GM19463 (cell line): ENCODE measurements at regions not wholly inside any gene's neighbourhood (a gene's known extent, or its start where the extent isn't known, plus 50 kb on each side); places are given as distances from the start of the nearest gene placed in this dataset.
A peak's percentile ranks its signal among the peaks of the same experiment; 100 is the strongest.

Source experiments
- ATAC-seq: cut with Tn5 transposase; IDR thresholded peaks from one replicate; pipeline ENCODE4 v1.9.1; 2021; ENCODE audit warnings: mild to moderate bottlenecking, moderate library complexity; ENCODE audit not compliant: unreplicated experiment

DNA sequence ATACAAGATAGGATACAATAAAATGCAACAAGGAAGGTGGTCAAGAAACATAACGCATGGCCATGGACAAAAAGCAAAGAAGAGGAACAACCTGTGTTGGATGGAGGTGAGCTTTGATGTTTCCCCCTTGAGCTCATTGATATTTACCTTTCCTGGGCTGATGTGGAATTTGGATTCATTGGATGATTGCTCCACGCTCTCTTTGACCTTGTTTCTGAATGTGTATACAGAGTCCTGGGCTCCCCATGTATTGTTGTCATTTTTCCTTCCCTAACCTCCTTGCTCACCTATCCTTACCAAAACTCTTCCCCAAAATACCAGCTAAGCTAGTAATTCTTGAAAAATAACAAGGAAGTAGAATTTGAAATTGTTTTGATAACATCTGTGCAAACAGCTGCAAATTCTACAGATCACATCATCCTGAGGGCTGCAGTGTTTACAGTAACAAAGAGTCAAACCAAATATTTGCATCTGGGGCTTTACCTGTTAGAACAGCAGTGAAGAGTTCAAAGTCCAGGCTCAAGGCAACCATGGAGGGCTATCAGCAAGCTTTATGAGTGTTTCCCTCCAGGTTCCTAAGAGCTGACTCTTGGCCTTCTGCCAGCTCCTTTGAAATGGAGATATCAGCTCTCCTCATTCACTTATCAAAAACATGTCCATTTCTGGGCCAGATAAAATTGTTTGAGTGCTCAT, 214.3 kb upstream of the MARCKS start:
- ATAC-seq, result peak; percentile 94

DNA sequence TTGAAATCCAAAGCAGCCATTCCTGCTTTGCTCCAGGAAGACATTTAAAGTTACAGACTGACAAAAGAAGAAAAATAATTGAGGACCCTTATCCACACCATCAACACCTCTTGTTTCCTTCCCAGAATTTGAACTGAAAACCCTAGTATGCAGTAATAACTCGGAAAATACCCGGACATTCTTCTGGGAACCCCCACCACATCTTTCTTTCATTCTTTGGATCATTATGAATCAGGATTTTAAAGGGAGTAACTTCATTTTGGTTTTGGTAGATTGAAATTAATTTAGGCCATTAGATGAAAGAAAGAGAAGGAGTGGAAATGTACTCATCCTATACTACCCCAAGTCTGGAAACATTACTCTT, 213.8 kb upstream of the MARCKS start:
- ATAC-seq, result no peak

DNA sequence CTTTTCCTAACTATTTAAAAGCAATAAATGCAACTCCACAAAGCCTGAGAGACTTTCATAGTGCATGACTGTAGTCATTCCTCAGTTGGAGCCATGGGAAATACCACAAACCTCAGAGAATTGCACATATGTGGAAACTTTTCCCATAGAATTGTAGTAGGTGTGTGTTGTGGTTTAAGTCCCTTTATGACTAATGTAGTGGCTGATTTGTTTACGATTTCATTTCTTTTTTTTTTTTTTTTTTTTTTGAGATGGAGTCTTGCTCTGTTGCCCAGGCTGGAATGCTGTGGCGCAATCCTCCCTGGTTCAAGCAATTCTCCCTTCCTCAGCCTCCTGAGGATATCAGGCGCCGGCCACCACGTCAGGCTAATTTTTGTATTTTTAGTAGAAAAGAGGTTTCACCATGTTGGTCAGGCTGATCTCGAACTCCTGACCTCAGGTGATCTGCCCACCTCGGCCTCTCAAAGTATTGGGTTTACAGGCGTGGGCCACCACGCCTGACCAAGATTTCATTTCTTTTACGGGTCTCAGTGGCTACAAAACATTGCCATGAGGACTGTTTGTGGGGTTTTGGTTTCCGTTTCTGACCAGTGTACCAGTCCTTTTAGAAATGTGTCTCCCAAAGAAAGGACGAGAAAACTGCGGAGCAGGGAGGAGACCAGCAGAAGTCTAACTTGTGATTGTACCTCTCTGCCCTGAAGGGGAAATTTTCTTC, 212.1 kb upstream of the MARCKS start:
- no peak for ATAC-seq

DNA sequence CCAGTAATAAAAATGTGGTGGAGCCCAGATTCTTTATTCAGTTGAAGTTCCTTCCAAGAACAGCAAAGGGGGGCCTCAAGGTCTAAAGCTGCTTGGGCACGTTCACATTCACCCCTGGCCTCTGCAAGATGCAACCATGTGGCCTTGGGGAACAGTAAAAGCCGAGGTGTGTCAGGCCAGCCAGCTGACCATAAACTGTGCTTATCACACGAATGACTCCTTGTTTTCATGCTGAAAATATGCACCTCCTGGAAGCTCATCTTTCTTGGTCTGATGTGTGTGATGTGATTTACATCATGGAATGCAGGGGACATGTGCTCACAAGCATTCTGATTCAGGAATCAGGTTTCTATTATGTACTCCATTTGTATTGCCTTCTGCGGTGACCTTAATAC, 211.6 kb upstream of the MARCKS start:
- no peak for ATAC-seq

DNA sequence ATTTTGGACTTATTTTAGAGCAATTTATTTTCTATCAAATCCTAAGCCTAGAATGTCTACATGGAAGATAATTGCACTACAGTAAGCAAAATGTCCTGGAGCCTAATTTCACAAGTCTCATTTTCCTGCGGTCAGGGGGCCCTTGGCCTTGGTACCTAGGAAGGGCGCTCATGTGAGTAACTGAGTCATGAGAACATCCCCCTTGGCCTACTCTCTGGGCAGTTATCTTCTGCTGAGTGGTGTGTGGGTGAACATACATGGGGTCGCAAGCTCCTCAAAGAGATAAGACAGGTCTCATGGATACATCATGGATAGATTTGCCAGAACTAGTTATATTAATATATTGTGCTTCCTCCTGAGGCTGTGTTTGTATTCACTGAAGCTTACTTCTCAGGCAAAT, 211.2 kb upstream of the MARCKS start:
- no peak for ATAC-seq

DNA sequence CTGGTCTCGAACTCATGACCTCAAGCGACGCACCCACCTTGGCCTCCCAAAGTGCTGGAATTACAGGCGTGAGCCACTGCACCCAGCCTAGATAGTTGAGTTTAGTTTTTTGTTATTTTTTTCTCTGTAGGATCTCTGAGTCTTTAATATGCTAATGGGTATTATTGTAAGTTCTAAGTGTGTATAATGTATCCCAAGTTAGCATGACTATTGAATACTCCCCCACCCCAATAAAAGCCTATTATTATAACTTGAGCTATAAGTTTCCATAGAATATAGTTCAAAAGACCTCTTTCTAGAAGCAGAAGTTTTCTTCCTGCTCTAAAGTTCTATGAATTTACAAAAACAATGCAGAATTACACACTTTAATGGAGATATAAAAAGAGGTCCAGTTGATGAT, 210.4 kb upstream of the MARCKS start:
- no peak for ATAC-seq

DNA sequence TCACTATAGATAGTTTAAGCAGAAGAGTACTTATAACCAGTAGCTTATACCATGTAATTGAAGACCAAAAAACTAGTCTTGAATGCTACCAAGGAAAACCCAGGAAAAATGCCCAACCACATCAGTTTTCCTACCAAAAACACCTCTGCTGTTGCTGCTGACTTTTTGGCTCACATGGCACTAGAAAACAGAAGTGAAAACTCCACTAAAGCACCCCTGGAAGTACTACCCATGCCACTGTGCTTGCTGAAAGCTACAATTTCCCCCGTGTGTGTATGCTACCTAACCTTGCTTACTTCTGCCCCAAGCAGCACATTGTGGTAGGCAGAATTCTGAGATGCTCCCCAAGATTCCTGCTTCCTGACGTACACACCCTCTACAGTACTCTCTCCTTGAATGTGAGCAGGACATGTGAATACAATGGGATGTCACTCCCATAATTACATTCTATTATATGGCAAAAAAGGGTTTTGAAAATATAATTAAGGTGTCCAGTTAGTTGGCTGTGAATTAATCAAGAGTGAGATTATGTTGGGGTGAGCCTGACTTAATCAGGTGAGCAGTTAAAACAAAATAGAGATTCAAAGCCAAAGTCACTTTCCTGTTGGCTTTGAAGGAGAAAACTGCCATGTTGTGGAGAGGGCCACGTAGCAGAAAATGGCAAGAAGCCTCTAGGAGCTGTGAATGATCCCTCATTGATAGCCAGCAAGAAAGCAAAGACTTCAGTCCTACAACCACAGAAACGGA, 209.8 kb upstream of the MARCKS start:
- ATAC-seq, result peak; percentile 32

DNA sequence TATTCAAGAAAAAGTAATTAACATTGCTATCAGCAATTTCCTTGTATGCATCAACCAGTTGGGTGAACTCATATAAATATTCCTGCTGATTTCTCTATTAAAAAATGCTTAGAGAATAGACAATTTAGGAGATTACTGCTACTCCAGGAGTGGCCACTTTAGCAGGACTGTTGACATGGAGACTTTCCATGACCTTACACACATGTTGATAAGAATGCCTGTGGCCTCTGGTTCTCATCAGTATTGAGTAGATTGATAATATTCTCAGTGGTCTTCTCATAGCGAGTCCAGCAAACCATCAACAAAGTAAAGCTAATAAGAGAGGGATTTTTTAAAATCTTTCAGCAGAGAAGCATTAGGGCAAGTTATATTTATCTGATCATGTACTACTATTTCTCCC, 208.4 kb upstream of the MARCKS start:
- no peak for ATAC-seq

DNA sequence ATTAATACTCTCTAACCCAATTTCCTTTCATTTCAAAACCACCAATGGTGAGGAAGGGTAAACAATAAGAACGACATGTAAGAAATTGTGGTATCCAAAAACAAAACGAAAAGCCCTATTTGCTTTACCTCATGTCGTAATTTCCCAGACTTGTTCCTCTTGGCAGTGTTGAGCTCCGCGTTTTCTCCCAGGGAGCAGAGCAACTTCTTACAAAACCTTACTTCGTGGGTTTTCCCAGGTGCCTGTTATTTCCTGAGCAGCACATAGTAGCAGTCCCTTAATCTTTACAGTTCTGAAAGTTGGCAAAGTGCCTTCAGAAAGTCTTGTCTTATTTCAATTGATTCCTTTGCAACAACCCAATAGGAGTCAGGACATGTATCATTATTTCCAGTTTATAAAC, 207.9 kb upstream of the MARCKS start:
- ATAC-seq, result no peak

DNA sequence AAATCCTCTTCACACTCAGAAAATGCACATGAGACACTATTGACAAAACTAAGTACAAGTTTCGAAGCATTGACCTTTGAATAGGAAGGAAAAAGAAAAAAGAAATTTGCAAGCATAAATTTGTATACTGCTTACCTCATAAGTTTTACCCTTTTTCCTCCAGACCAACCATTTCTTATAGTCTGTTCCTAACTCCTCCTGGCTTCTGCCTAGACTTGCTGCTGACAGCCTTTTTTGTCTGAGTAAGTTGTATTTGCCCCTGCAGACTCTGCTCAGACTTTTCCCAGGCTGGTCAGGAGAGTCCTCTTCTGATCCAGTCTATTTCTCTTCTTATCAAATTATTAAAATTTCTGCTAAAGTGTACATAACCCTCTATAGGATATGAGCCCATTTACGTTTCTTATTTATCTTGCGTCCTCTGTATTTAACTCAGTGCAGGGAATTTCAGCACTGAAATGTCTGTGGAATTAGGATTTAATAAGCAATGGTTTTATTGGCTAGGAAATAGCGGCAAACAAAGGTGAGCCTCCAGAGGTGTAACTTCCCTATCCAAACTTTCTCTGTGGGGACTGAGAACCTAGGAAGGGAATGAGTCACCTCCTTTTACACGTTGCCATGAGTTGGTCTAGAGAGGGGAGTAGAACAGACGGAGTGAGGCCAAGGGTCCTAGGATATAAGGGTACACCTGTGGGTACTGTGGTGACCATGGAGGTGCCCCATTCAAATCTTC, 207.1 kb upstream of the MARCKS start:
- no peak for ATAC-seq

DNA sequence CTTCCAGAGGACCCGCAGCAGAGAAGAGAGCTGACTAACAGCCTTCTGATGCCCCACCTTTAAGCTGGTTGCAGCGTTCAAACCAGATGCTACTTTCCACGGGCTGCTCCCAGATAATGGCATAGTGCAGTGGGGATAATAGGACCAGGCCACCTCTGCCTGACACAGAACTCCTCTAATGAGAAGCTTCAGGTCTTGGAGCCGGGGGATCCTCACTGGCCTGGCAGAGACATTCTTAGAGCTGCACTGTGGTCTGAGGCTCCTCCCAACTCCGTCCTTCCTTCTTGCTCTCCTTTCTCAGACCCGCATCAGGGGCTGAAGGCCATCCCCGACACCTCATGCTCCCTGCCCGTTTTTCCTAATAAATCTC, 206.6 kb upstream of the MARCKS start:
- no peak for ATAC-seq

DNA sequence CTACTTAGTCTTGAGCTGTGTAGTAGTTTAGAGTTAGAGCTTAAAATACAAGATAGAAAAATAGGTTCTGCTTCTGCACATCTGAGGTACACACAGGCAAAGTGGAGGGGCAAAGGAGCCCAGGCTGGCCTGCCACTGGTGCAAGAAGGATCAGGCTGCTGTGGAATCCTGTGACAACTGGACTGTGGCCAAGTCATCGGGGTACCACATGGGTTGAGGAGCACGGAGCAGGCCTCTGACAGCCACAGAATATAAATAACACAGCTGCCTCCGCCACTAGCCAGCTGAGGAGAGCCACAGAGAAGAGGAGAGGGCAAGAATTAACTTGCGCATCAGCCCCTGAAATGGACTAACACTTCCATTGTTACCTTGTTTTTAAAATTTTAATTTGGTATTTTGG, 206.0 kb upstream of the MARCKS start:
- no peak for ATAC-seq

DNA sequence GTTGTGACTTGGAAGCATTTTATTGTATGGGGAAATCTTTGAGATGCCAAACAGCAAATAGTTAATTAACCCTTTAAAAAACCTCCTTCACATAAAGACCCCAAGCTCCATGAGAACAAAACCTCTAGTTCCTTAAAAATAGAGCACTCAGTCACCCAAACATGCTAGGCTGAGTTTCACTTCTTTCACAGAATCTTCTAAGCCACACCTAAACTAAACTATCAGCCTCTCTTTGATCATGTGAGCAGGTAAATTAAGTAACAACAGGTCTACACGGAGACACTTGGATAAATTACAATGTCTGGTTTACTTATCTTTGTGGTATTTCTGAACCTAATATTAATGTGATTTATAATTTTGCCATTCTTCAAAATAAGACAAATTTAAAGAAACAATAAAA, 205.2 kb upstream of the MARCKS start:
- ATAC-seq, result no peak

DNA sequence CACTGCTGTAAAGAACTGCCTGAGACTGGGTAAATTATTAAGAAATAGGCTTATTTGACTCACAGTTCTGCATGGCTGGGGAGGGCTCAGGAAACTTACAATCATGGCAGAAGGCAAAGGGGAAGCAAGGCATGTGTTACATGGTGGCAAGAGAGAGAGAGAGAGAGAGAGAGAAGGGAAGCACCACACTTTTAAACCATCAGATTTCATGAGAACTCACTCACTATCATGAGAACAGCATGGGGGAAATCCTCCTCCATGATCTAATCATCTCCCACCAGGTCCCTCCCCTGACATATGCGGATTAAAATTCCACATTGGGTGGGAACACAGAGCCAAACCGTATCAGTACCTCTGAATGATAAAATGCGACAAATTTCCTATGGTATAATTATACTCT, 203.9 kb upstream of the MARCKS start:
- ATAC-seq, result no peak

DNA sequence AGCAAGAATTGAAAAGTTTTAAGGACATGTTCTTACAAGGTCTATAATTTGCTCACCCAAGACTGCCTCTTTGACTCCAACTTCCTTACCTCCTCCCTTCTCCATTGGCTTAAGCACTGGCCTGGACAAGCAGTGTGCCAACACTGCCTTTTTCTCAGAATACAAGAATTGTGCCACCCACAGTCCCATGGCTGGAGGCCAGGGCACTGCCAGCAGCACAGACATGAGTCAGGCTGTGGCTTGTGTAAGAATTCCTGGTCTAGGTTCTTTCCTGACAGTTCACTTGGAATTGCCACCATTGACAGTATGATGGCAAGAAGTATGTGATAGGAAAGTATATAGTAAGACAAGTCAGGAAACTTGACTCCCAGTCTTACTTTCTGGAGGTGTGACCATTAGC, 202.7 kb upstream of the MARCKS start:
- ATAC-seq, result no peak

DNA sequence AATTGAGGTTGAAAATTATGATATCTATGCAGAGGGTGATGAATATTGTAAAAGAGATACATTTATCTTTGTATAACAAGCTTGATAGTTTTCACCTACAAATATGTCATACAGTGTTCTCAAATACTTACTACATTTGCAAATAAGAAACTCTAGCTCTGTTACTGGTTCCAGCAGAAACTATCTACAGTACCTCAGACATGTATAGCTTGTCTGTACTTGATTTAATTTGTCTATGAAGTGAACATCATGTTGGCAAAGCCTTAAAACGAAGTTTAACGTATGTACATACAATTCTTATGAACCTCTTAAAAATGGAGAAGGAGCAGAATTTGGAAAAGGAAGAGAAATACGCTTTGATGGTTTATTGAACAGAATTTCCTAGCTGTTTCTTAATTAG, 201.4 kb upstream of the MARCKS start:
- no peak for ATAC-seq

DNA sequence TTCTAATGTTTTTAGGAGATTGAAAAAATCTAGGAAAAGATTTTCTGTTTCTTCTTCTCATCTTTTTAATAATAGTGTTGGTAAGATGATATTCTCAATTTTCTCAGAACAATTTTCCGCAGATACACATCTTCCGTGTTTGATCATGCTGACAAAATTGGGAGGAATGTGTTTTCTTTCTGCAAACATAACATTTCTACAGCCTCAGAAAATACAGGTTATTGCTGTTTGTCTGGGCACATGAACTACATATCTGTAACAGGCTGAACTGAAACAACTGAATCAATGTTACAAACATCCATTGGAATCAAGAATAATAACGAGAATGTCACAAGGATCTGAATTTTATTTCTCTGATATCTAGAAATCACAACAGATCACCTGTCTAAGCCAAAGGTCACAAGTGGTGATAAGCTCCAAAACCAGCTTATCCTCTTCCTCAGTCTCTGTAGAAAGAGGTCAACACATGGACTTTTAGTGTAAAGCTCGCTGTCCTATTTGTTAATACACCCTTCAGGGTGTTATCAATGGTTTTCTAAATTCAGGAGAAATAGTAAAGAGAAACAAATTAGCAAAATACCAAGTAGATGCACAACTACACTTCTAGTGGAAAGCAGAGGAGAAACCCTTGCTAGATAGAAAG, 197.3 kb upstream of the MARCKS start:
- ATAC-seq, result no peak

DNA sequence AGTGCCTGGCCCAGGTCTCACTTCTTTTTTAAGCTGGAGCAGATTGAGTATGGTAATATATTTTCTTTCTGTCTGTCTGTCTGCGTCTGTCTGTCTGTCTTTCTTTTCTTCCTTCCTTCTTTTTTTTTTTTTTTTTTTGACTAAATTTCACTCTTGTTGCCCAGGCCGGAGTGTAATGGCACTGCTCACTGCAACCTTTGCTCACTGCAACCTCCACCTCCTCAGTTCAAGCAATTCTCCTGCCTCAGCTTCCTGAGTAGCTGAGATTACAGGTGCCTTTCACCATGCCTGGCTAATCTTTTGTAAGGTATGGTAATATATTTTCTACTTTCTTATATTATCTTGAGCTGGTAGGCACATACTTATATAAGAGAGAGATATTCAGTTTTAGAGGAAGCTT, 196.3 kb upstream of the MARCKS start:
- ATAC-seq, result no peak

DNA sequence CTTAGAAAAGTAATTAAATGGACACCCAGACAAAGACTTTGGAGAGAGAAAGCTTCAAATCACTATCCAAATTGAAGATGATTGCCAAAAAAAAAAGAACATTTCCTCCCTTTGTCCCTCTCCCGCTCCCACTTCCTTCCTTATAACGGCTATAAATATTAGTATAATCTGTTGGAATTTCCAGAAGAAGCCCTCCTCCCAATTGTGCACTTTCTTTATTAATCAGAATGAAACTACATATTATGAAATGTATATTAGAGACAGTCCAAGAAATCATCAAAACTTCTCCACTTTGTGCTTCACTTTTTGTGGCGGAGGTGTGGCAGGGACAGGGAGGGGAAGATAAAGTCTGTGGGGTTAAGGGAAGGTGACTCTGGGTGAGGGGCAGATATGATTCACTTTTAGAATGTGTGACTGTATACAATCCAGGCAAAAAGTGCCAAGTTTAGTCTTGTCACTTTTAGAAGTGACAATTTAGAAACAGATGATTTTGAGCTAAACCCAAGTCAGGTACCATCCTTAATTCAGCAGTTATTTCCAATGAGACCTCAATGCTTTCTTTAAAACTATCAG, 195.0 kb upstream of the MARCKS start:
- ATAC-seq, result peak; percentile 31

DNA sequence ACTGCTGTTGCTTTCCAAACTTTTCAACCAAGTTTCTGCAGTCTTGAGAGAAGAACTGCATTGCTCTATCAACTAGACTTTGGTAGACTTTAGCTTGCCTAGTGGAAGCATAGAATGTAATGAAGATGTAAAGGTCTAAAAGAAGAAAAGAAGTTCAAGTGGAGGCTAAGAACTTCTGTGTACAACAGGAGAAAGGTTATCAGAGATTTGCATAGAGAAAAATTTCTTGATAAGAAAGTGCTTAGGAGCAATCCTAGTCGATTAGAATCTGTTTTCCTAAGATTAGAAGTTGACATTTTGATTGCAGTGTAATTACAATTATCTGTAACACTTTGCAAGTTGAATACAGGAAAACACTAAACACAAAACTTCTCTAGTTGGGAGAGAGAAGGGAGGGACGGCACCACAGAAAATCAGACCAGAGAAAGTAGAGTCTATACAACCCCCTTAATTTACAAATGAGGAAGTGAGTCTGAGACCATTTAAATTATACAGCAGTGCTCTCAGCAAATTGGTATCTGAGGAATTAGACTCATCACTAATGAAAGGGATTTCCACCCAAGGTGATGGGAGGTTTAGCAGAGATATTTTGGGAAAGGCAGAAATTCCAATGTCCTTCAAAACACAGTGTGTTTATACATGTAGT, 194.3 kb upstream of the MARCKS start:
- peak; percentile 73 for ATAC-seq
